ENCODE measurements at regions not wholly inside any gene's neighbourhood (a gene's known extent, or its start where the extent isn't known, plus 50 kb on each side); places are given as distances from the start of the nearest gene placed in this dataset.
"Not testable (repeated sequence)": the region's sequence is repeated elsewhere in the genome, so short reads cannot be mapped to it uniquely, and the experiment has no call there.

DNA sequence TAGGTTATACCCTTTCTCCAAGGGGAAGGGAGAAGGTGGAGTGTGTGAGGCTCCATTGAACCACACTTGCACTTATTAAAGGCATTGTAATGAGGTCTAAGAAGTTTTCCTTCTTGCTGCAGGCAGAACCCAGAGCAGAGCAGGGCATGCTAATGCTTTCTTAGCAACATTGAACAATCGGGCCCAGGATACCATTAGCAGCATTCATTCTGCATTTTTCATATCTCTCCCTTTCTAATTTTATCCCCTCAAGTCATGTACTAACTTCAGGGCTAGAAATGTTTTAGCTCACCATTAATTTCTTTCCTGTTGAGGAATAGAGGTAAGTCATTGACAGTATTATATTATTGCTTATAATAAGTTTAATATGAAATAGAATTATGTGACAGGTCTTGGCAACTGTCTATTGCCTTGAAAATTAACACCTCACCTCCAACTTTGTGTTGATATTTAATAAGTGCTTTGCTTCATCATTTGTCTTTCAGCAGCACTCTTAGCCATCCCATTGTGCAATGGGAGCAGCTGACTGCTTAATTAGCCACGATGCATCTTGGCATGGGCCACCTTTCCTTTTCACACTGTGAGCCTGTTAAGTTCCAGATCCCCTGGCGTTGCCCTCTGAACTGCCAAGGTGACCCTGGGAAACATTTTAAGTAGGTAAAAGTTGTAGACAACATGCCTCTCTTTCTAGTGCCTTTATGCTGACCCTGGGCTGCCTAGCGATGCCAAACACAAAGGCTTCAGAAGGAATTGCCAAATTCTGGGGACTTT, 300.8 kb upstream of the MEX3C start:
- TF ChIP-seq POLR2A (IDR thresholded peaks at IDR 0.05): no peak
- TF ChIP-seq, protein P1, sequence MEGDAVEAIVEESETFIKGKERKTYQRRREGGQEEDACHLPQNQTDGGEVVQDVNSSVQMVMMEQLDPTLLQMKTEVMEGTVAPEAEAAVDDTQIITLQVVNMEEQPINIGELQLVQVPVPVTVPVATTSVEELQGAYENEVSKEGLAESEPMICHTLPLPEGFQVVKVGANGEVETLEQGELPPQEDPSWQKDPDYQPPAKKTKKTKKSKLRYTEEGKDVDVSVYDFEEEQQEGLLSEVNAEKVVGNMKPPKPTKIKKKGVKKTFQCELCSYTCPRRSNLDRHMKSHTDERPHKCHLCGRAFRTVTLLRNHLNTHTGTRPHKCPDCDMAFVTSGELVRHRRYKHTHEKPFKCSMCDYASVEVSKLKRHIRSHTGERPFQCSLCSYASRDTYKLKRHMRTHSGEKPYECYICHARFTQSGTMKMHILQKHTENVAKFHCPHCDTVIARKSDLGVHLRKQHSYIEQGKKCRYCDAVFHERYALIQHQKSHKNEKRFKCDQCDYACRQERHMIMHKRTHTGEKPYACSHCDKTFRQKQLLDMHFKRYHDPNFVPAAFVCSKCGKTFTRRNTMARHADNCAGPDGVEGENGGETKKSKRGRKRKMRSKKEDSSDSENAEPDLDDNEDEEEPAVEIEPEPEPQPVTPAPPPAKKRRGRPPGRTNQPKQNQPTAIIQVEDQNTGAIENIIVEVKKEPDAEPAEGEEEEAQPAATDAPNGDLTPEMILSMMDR (IDR thresholded peaks at IDR 0.05): no peak
- H3K27me3 ChIP-seq: no peaks in the 10 kb centered on the region
- intact Hi-C loops (cut with DNase I; ENCODE audit: low total_unique reads): no loop called here
- H3K4me3 ChIP-seq: no peak overlapping the region
- no peaks in the 10 kb centered on the region for H3K36me3 ChIP-seq
- H3K9me3 ChIP-seq: no peaks in the 10 kb centered on the region
- H3K27ac ChIP-seq: no peak overlapping the region
- no peak for DNase-seq
- H3K4me1 ChIP-seq: no peaks in the 10 kb centered on the region

DNA sequence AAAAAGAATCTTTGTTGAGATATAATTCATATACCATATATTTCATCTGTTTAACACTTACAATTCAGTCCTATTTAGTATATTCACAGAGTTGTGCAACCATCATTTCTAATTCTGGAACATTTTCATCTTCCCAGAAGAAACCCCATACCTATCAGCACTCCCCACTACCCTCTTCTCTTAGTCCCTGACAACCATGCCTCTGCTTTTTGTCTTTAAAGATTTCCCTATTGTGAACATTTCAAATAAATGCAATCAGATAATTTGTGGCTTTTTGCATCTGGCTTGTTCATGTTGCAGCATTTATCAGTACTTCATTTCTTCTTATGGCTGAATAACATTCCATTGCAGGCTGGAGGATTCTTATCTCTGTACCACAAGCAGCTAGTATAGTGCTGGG, 305.9 kb upstream of the MEX3C start:
- H3K9me3 ChIP-seq: no peaks in the 10 kb centered on the region
- no peaks in the 10 kb centered on the region for H3K27me3 ChIP-seq
- DNase-seq: no peak
- intact Hi-C loops (cut with DNase I; ENCODE audit: low total_unique reads): no loop called here
- no peaks in the 10 kb centered on the region for H3K36me3 ChIP-seq
- no peak overlapping the region for H3K4me3 ChIP-seq
- TF ChIP-seq POLR2A (IDR thresholded peaks at IDR 0.05): no peak
- TF ChIP-seq, protein P1 (IDR thresholded peaks at IDR 0.05): no peak
- no peak overlapping the region for H3K27ac ChIP-seq
- no peaks in the 10 kb centered on the region for H3K4me1 ChIP-seq

- Histone ChIP-seq H3K4me1 (no peaks in the 10 kb centered on the region), H3K27ac (no peak overlapping the region), H3K27me3 (no peaks in the 10 kb centered on the region), H3K36me3 (no peaks in the 10 kb centered on the region), H3K9me3 (no peaks in the 10 kb centered on the region), H3K4me3 (no peak overlapping the region)
- TF ChIP-seq POLR2A (IDR thresholded peaks at IDR 0.05): no peak
- TF ChIP-seq, protein P1 (IDR thresholded peaks at IDR 0.05): no peak
- DNase-seq: no peak
- intact Hi-C loops (cut with DNase I; ENCODE audit: low total_unique reads): no loop called here
Measured at GRCh38 chr18:51506811-51507210, 309.3 kb upstream of the MEX3C start.

DNA sequence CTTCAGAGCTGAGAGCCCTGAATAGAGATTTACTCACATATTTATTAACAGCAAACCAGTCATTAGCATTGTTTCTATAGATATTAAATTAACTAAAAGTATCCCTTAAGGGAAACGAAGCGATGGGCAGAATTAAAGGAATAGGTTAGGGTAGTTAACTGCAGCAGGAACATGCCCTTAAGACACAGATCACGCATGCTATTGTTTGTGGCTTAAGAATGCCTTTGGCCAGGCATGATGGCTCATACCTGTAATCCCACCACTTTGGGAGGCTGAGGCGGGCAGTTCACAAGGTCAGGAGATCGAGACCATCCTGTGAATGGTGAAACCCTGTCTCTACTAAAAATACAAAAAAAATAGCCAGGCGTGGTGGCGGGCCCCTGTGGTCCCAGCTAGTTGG, 310.9 kb upstream of the MEX3C start:
- H3K9me3 ChIP-seq; H3K36me3 ChIP-seq; DNase-seq; H3K4me1 ChIP-seq; H3K4me3 ChIP-seq; H3K27ac ChIP-seq; H3K27me3 ChIP-seq; intact Hi-C loops (cut with DNase I; ENCODE audit: low total_unique reads): not testable (repeated sequence)

DNA sequence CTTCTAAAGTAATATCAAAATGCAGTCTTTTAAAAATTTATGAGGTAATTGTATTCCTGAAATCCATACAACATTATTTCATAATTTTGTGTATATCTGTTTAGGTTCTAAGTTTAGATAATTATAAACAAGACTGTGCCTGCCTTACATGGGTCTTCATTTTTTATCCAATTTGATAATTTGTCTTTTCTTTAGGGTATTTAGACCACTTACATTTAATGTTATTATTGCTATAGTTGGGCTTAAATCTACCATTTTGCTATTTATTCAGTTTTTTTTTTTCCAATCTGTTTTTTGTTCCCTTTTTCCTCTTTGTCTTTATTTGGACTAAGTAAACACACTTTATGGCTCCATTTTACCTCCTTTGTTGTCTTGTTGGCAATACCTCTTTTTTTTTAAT, 312.5 kb upstream of the MEX3C start:
- H3K9me3 ChIP-seq: no peaks in the 10 kb centered on the region
- DNase-seq: no peak
- no peaks in the 10 kb centered on the region for H3K27me3 ChIP-seq
- H3K27ac ChIP-seq: no peak overlapping the region
- H3K4me3 ChIP-seq: no peak overlapping the region
- H3K36me3 ChIP-seq: no peaks in the 10 kb centered on the region
- no peaks in the 10 kb centered on the region for H3K4me1 ChIP-seq
- TF ChIP-seq, protein P1 (IDR thresholded peaks at IDR 0.05): no peak
- TF ChIP-seq POLR2A (IDR thresholded peaks at IDR 0.05): no peak
- intact Hi-C loops (cut with DNase I; ENCODE audit: low total_unique reads): no loop called here

GRCh38 chr18:51513517-51513916, 316.0 kb upstream of the MEX3C start:
- no peak for TF ChIP-seq POLR2A (IDR thresholded peaks at IDR 0.05)
- TF ChIP-seq, protein P1 (IDR thresholded peaks at IDR 0.05): no peak
- no peak overlapping the region for H3K27ac ChIP-seq
- no peaks in the 10 kb centered on the region for H3K27me3 ChIP-seq
- H3K4me3 ChIP-seq: no peak overlapping the region
- intact Hi-C loops (cut with DNase I; ENCODE audit: low total_unique reads): no loop called here
- no peaks in the 10 kb centered on the region for H3K36me3 ChIP-seq
- H3K9me3 ChIP-seq: no peaks in the 10 kb centered on the region
- no peak for DNase-seq
- H3K4me1 ChIP-seq: no peaks in the 10 kb centered on the region

Data from uterus (tissue), 3 donors.